ENCODE measurements at regions not wholly inside any gene's neighbourhood (a gene's known extent, or its start where the extent isn't known, plus 50 kb on each side); places are given as distances from the start of the nearest gene placed in this dataset.

- Mint-ChIP-seq H3K27me3 (no peaks in the 10 kb centered on the region), H3K4me3 (no peak overlapping the region), H3K27ac (no peak overlapping the region), H3K36me3 (no peaks in the 10 kb centered on the region), H3K4me1 (no peaks in the 10 kb centered on the region), H3K9me3 (peaks cover 12% of the 10 kb centered on the region)
- CTCF ChIA-PET: no interaction called here
- DNase-seq: no peak
These were observed 845.6 kb upstream of the CNTNAP5 start for GRCh38 chr2:123179526-123179925.

- peaks cover 20% of the 10 kb centered on the region for H3K9me3 Mint-ChIP-seq
- no peaks in the 10 kb centered on the region for H3K27me3 Mint-ChIP-seq
- H3K4me3 Mint-ChIP-seq: no peak overlapping the region
- no peaks in the 10 kb centered on the region for H3K4me1 Mint-ChIP-seq
- H3K27ac Mint-ChIP-seq: no peak overlapping the region
- DNase-seq: no peak
- CTCF ChIA-PET: no interaction called here
- no peaks in the 10 kb centered on the region for H3K36me3 Mint-ChIP-seq
These were observed 829.1 kb upstream of the CNTNAP5 start for GRCh38 chr2:123195957-123196356.

- no peak overlapping the region for H3K27ac Mint-ChIP-seq
- no peak overlapping the region for H3K4me3 Mint-ChIP-seq
- H3K36me3 Mint-ChIP-seq: no peaks in the 10 kb centered on the region
- no peaks in the 10 kb centered on the region for H3K27me3 Mint-ChIP-seq
- H3K9me3 Mint-ChIP-seq: peaks cover 21% of the 10 kb centered on the region
- DNase-seq: no peak
- no peaks in the 10 kb centered on the region for H3K4me1 Mint-ChIP-seq
- CTCF ChIA-PET: no interaction called here
These were observed 825.1 kb upstream of the CNTNAP5 start for GRCh38 chr2:123200035-123200434.

- Mint-ChIP-seq H3K4me3 (no peak overlapping the region), H3K27me3 (no peaks in the 10 kb centered on the region), H3K4me1 (no peaks in the 10 kb centered on the region), H3K36me3 (no peaks in the 10 kb centered on the region), H3K27ac (no peak overlapping the region), H3K9me3 (peaks cover 14% of the 10 kb centered on the region)
- no peak for DNase-seq
- CTCF ChIA-PET: no interaction called here
These were observed 817.8 kb upstream of the CNTNAP5 start for GRCh38 chr2:123207245-123207644.

GRCh38 chr2:123209202-123209601 is 815.9 kb upstream of the CNTNAP5 start:
- no peak for DNase-seq
- Mint-ChIP-seq H3K4me3 (no peak overlapping the region), H3K4me1 (no peaks in the 10 kb centered on the region), H3K36me3 (no peaks in the 10 kb centered on the region), H3K27ac (no peak overlapping the region), H3K9me3 (peaks cover 6% of the 10 kb centered on the region), H3K27me3 (no peaks in the 10 kb centered on the region)
- CTCF ChIA-PET: no interaction called here

GRCh38 chr2:123211181-123211580 is 813.9 kb upstream of the CNTNAP5 start:
- Mint-ChIP-seq H3K36me3 (no peaks in the 10 kb centered on the region), H3K9me3 (peaks cover 11% of the 10 kb centered on the region), H3K4me3 (no peak overlapping the region), H3K4me1 (no peaks in the 10 kb centered on the region), H3K27me3 (no peaks in the 10 kb centered on the region), H3K27ac (no peak overlapping the region)
- CTCF ChIA-PET: no interaction called here
- DNase-seq: no peak

- Mint-ChIP-seq H3K27ac (no peak overlapping the region), H3K9me3 (peaks cover 16% of the 10 kb centered on the region), H3K4me3 (no peak overlapping the region), H3K36me3 (no peaks in the 10 kb centered on the region), H3K4me1 (no peaks in the 10 kb centered on the region), H3K27me3 (no peaks in the 10 kb centered on the region)
- DNase-seq: no peak
- CTCF ChIA-PET: no interaction called here
These were observed 779.9 kb upstream of the CNTNAP5 start for GRCh38 chr2:123245156-123245555.

GRCh38 chr2:123258877-123259539 is 766.1 kb upstream of the CNTNAP5 start:
- no peaks in the 10 kb centered on the region for H3K4me1 Mint-ChIP-seq
- no peak overlapping the region for H3K27ac Mint-ChIP-seq
- CTCF ChIA-PET: no interaction called here
- no peaks in the 10 kb centered on the region for H3K27me3 Mint-ChIP-seq
- DNase-seq: no peak
- H3K9me3 Mint-ChIP-seq: peaks cover 10% of the 10 kb centered on the region
- H3K36me3 Mint-ChIP-seq: no peaks in the 10 kb centered on the region
- H3K4me3 Mint-ChIP-seq: no peak overlapping the region

GRCh38 chr2:123262856-123263255 is 762.2 kb upstream of the CNTNAP5 start:
- Mint-ChIP-seq H3K27ac (peak overlapping the region; percentile 25), H3K4me1 (no peaks in the 10 kb centered on the region), H3K4me3 (no peak overlapping the region), H3K27me3 (no peaks in the 10 kb centered on the region), H3K36me3 (no peaks in the 10 kb centered on the region), H3K9me3 (peaks cover 18% of the 10 kb centered on the region)
- DNase-seq: no peak
- CTCF ChIA-PET: no interaction called here

- Mint-ChIP-seq H3K9me3 (peaks cover 6% of the 10 kb centered on the region), H3K36me3 (no peaks in the 10 kb centered on the region), H3K27ac (no peak overlapping the region), H3K4me1 (no peaks in the 10 kb centered on the region), H3K27me3 (no peaks in the 10 kb centered on the region), H3K4me3 (no peak overlapping the region)
- DNase-seq: no peak
- CTCF ChIA-PET: no interaction called here
These were observed 741.7 kb upstream of the CNTNAP5 start for GRCh38 chr2:123283431-123283830.

- Mint-ChIP-seq H3K36me3 (no peaks in the 10 kb centered on the region), H3K4me3 (no peak overlapping the region), H3K27me3 (no peaks in the 10 kb centered on the region), H3K9me3 (peaks cover 7% of the 10 kb centered on the region), H3K27ac (no peak overlapping the region), H3K4me1 (no peaks in the 10 kb centered on the region)
- CTCF ChIA-PET: no interaction called here
- DNase-seq: no peak
These were observed 721.4 kb upstream of the CNTNAP5 start for GRCh38 chr2:123303731-123304130.

All from activated naive CD4-positive, alpha-beta T cell treated with anti-CD3 and anti-CD28 coated beads, Interleukin-2, amount 10 ng/mL, durations not matched to agents 7 days and 5 days (primary cell).